Stimulated activated CD4-positive, alpha-beta T cell treated with anti-CD3 and anti-CD28 coated beads, TNF-alpha, amount 100 ng/mL, for 4 hours (primary cell): ENCODE measurements at regions not wholly inside any gene's neighbourhood (a gene's known extent, or its start where the extent isn't known, plus 50 kb on each side); places are given as distances from the start of the nearest gene placed in this dataset.
"Not testable (repeated sequence)": the region's sequence is repeated elsewhere in the genome, so short reads cannot be mapped to it uniquely, and the experiment has no call there.

Source experiments
- DNase-seq, 3 experiments: peaks; one replicate each; pipeline ENCODE4 v3.0.0-alpha.2; 2020; ENCODE audit warnings: low read depth in 3 of 3

GRCh38 chr6:140537834-140538705 is 1163.6 kb upstream of the CITED2 start:
- DNase-seq: no peak

DNA sequence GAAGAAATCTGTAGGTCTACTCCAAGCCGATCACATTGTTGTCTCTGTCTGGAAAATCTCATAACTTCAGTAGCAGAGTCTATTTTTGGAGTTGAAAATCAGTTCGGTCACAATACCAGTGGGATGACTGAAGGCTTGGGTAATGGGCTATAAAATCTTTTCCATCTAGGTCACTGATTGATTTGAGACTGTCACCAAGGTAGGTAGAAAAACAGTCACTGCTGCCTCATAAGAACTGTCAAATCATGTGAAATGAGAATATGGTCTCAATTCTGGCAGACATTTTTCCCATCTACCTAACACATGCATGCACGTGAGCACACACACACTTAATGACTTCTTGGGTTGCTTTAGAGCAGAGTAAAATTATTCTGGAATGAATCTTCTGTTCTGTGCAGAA is 1162.8 kb upstream of the CITED2 start:
- DNase-seq: no peak

DNA sequence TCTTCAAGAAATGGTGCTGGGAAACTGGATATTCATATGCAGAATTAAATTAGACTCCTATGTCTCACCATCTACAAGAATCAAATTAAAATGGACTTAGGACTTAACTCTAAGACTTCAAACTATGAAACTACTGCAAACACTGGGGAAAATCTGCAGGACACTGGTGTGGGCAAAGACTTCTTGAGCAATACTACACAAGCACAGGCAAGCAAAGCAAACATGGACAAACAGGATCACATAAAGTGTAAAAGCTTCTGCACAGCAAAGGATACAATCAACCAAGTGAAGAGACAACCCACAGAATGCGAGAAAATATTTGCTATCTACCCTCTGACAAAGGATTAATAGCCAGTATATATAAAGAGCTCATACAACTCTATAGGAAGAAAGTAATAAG is 1161.1 kb upstream of the CITED2 start:
- DNase-seq: no peak

DNA sequence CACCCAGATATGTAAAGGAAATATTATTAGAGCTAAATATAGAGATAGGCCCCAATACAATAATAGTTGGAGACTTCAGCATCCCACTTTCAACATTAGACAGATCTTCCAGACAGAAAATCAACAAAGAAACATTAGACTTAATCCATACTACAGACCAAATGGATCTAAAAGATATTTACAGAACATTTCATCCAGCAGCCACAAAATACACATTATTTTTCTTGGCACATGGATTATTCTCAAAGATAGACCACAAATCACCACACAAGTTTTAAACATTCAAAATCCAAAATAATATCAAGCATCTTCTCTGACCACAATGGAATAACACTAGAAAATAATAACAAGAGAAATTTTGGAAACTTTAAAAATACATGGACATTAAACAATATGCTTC is 1159.1 kb upstream of the CITED2 start:
- no peak for DNase-seq

DNA sequence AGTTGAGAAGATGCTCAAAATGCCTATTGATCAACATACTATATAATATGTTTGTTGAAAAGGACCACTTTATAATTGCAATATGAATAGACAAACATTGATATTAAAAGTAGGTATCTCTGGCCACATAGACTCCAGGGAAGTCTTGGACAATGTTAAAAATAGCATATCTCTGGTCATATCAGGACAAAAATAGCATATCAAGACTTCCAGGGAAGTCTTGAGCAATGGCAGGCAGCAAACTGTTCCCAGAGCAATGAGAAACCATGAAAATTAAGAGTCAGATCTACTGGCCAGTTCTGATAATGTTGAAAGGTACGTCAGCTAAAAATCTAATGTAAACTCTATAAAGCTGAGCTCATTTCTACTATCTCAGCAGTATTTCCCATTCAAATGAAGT is 1130.3 kb upstream of the CITED2 start:
- no peak for DNase-seq

DNA sequence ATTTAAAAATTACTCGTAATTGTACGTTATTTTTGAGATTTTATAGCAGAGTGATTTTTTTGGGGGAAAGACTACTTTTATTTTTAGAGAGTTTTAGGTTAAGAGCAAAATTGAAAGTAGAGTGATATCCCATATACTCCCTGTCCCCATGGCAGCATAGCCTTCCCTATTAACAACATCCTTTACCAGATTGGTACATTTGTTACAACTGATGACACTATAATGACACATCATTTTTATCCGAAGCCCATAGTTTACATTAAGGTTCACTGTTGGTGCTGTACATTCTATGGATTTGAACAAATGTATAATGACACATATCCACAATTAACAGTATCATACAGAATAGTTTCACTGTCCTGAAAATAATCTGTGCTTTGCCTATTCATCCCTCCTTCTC is 1126.4 kb upstream of the CITED2 start:
- DNase-seq: no peak

DNA sequence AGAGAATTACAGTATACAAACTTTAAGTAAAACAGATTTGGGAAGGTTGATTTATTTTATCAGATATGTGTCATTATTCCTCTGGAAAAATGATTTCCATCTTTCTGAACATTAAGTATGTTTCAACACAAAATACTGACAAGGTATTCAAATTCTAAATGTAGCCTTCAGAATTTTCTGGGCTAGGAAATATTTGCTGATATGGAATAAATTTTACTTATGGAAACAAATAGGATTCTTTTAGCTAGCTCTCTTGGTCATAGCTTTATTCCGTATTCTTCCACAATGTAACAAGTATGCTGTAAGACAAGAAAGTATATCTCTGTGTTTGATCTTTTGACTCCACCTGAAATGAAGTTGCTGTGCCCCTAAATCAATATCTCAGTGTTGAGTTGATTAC is 1125.2 kb upstream of the CITED2 start:
- DNase-seq: no peak

DNA sequence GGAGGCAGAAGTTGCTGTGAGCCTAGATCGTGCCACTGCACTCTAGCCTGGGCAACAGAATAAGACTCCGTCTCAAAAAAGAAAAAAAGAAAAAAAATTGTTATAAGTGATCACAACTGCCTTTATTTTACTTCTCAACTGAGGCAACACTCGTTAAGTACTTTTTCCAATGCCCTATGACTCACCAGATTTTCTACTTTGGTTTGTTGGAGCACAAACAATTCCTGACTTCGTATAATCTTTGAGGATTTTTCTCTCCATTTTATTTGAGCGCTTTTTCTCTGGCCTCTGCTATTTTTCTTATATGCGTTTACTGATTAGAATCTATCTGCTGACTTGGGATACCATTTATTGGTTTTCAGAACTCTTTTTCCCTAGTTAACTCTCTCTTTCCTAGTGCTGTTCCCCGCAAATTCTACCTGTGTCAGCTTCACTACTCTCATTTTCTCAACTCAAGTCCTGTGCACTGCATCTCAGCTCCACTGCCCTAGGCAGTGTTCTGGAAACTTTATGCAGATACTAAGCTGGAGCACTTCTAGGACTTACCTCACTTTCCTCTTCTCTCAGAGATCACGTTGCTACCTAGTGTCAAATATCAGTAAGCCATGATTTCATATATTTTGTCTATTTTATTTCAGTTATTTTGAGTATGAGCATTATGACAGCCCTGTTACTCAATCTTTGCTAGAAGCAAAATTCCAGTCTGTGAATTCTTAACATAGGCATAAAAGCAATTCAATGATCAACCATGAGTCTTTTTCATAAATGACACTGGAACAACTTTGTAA is 1120.1 kb upstream of the CITED2 start:
- DNase-seq: no peak

DNA sequence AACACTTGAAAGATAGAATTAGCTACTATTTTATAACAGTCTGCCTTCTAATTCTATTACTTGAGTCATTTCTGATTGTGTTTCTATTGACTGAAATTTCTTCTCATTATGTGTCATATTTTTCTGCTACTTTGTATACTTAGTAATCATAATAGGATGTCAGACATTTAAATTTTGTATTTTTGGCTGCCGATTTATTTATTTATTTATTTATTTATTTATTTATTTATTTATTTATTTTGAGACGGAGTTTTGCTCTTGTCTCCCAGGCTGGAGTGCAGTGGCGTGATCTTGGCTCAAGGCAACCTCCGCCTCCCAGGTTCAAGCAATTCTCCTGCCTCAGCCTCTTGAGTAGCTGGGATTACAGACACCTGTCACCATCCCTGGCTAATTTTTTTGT is 1119.0 kb upstream of the CITED2 start:
- not testable (repeated sequence) for DNase-seq

DNA sequence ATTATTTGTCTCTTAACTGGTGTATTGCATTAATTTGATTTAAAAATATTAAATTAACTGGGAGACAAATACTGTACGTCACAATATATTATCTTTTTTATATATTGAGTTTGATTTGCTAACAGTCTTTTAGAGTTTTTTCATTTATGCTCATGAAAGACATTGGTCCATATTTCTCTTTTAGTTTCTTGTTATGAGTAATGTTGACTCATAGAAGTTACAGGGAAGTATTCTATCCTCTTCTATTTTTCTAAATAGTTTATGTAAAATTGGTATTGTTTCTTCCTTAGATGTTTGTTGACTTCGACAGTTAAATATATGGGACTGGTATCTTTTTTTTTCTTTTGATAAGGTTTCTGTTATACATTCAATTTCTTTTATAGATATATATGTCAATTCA is 1115.6 kb upstream of the CITED2 start:
- DNase-seq: no peak

DNA sequence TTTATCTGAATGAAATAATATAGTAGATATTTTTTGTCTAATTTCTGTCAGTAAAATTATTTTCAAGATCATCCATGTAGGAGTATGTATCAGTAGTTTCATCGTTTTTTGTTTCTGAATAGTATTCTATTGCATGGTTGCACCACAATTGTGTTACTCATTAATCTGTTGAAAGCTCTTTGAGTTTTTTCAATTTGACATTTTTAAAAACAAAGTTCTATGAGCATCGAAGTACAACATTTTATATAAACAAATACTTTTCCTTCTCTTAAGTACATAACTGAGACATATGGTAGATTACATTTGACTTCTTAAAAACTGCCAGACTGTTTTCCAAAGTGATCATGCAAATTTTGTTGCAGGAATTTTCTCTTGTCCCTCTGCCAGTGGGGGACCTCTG is 1113.1 kb upstream of the CITED2 start:
- DNase-seq: no peak

DNA sequence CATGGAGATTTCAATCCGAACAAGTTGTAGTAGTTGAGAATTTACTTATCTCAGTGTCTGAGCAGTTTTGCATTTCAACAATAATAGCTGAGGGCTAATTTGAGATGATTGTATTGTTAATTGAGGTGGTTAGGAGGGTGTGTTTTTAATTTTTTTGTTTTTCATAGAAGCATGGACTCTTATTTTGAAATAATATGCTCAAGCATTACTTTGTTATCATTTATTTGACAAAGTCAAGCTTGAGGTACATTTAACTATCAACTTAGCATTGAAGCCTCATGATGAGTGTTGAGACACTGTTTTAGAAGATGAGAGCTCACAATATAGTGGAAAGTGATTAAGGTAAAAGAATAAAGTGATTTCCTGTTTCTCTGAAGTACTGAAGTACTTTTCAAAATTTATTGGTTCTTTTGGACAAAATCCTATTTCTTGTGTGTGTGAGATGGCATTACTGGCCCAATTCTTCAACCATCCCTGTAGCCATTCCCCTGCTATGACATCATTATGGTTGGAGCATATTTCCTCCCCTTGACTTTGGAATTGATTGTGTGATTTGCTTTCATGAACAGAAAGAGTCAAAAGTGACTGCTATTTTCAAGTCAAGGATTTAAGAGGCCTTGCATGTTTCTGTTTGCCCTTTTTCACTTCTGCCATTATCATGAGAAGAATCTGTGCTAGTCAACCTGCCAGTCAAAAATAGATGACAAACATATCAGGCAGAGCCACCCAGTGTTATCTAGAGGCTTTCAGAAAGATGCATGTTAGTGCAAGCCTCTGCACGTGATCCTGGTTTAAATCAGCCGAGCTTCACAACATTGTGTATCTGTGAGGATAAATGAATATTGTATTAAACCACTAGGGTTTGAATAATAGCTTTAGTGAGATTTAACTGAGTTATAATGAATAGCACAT is 1112.3 kb upstream of the CITED2 start:
- DNase-seq: no peak

DNA sequence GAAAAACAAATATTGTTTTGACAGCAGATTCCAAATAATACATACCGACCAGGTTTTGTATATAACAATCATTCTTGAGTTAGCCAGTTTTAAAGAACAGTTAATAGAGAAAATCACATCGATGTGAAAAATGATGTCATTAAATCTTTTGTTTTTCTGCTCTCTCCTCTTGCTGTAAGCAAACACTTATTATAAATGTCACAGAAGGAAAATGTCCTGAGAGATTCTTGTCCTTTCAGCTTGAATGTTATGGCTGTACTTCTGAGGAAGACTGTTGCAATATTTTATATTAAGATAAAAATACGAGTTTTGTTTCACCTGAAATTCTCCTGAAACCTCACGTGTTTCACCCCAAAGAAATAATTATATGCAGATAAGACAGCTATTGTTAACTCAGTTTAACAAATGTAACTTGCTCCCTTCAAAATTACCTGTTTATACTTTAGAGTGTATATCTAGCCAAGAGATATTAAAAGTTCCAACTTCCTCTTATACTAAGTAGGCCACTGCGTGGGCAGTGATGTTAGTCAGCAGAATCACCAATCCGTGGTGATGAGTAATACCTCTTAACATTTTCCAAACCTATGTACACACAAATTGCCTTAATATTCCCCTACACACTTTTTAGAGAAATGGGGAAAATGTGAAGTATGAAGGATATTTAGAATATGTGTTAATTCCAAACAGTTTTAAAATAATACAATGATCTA is 1111.4 kb upstream of the CITED2 start:
- DNase-seq: no peak

- no peak for DNase-seq
Observed at GRCh38 chr6:140480852-140481251, 1106.4 kb upstream of the CITED2 start.

- DNase-seq: no peak
Observed at GRCh38 chr6:140478631-140479030, 1104.2 kb upstream of the CITED2 start.

DNA sequence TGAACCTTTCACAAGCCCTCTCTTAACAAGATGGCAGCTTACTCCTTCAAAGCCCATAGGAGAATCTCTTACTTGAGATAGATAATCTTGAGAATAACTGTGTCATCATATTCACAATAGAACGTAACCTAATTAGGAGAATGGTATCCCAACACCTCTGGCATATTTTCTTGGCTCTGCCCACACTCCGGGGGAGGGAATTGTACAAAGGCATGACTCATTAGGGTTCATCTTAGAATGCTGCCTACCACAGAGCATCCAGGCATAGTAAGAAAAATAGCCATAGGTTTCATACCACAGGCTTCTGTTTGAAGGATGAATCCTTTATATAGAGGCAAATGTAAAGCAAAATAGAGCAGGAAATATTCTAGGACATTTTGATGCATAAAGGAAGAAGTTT is 1100.6 kb upstream of the CITED2 start:
- no peak for DNase-seq

DNA sequence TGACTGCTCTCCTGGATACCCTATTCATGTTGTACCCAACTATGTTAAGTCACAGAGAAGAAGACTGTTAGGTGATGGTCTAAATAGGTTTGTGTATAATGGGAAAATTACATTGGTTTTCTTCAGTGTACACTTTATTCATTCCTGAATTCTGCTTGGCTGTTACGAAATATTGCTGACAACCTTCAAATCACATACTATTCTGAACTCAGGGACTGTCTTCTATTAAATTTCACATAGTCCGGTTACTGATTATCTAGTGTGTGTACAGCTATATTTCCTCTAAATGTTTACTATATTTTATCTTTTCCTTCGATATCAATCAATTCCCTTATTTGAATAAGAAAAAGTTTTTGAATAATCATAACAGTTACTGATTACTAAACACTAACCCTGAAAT is 1090.3 kb upstream of the CITED2 start:
- no peak for DNase-seq

DNA sequence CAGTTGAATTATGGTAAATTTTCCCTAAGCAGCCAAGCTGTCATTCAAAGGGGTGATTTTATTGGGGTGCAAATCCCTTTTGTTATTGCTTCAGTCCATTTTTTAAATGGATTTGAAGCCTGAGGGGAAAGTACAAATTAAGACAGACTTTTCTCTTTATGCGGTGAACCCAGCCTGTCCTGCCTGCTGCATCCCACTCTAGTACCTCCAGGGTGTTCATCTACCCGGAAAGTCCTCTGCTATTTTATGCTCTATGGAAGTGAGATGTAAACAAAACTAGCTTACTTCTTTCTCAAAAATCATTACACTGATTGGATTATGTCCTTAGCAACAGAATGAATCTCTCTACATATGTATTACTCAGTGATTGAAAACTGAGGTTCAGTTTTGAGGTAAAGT is 1088.9 kb upstream of the CITED2 start:
- DNase-seq: no peak

- no peak for DNase-seq
Observed at GRCh38 chr6:140462453-140463311, 1088.2 kb upstream of the CITED2 start.

DNA sequence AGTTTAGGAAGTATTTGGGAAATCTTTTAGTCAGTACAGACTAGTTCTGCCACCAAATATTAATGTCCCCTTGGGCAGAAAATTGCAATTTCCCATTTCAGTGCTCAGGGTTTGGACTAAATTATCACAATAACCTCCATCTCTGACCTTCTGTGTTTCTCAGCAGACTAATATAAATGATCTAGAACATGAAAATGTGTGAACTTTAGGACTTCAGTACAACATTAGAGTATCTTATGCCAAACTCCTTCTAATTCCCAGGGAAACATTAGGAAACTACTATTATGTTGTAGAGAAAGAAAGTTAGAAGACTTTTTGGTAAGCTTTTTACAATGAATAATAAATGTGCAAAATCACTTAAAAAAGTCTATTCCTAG is 1087.6 kb upstream of the CITED2 start:
- no peak for DNase-seq

DNA sequence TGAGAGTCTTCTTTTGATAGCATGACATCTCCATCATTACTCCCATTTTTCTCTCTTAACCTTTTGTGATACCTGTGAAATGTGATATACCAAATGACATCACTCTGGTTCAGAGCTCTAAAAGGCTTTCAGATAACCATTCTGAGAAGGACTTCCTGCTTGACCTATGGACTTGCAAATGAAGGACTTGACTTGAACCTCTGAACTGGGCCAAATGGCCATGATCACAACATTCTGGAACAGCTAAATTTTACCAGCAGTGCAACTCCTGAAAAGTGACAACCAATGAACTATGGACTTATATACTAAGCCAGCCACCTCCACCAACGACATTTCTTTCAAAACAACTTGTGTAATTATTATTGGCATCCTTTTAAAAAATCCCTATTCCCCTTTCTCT is 1085.8 kb upstream of the CITED2 start:
- no peak for DNase-seq
